Right ventricle myocardium superior (tissue), 1 donor: ENCODE measurements at regions not wholly inside any gene's neighbourhood (a gene's known extent, or its start where the extent isn't known, plus 50 kb on each side); places are given as distances from the start of the nearest gene placed in this dataset.

Source experiments
- ATAC-seq: fragments of 200-7000 bp; cut with Tn5 transposase; one replicate; pipeline ENCODE4 v1.9.1; 2020; ENCODE audit warnings: mild to moderate bottlenecking; ENCODE audit not compliant: poor library complexity
- DNase-seq: peaks from one replicate; pipeline ENCODE4 v3.0.0-alpha.2; 2020
- intact Hi-C: fragments of 100-400 bp; cut with DNase I; formaldehyde crosslinking; loops from one replicate; pipeline ENCODE4 v1.11.2; 2022
- donor health status: DM: no; HTN: yes; CAD: no; lungs with severe emphysema.

GRCh38 chr12:124227951-124228711 is 66.8 kb upstream of the RFLNA start:
- intact Hi-C loops: no loop called here
- DNase-seq (no peak), ATAC-seq (no peak)

GRCh38 chr12:124229520-124229919 is 65.4 kb upstream of the RFLNA start:
- intact Hi-C loops: no loop called here
- DNase-seq: no peak
- no peak for ATAC-seq

- intact Hi-C loops: no loop called here
- DNase-seq (no peak), ATAC-seq (no peak)
Observed at GRCh38 chr12:124230117-124230757, 64.7 kb upstream of the RFLNA start.

GRCh38 chr12:124230789-124231188 is 64.1 kb upstream of the RFLNA start:
- intact Hi-C loops: no loop called here
- ATAC-seq (no peak), DNase-seq (no peak)

- DNase-seq (no peak), ATAC-seq (no peak)
- intact Hi-C loops: no loop called here
Observed at GRCh38 chr12:124231980-124232653, 62.8 kb upstream of the RFLNA start.

GRCh38 chr12:124232654-124232987 is 62.3 kb upstream of the RFLNA start:
- intact Hi-C loops: no loop called here
- DNase-seq (no peak), ATAC-seq (no peak)

GRCh38 chr12:124233041-124233796 is 61.7 kb upstream of the RFLNA start:
- ATAC-seq (no peak), DNase-seq (no peak)
- intact Hi-C loops: no loop called here

GRCh38 chr12:124233846-124234640 is 60.9 kb upstream of the RFLNA start:
- no peak for DNase-seq
- no peak for ATAC-seq
- intact Hi-C loops: no loop called here

GRCh38 chr12:124236625-124237031 is 58.3 kb upstream of the RFLNA start:
- intact Hi-C loops: no loop called here
- ATAC-seq (no peak), DNase-seq (no peak)

- no peak for DNase-seq
- ATAC-seq: no peak
- intact Hi-C loops: no loop called here
Observed at GRCh38 chr12:124238886-124239285, 56.0 kb upstream of the RFLNA start.

GRCh38 chr12:124240493-124240892 is 54.4 kb upstream of the RFLNA start:
- DNase-seq (no peak), ATAC-seq (no peak)
- intact Hi-C loops: no loop called here

GRCh38 chr12:124241776-124242528 is 52.9 kb upstream of the RFLNA start:
- DNase-seq: no peak
- intact Hi-C loops: no loop called here
- no peak for ATAC-seq

- intact Hi-C loops: no loop called here
- DNase-seq (no peak), ATAC-seq (no peak)
Observed at GRCh38 chr12:124242529-124243065, 52.3 kb upstream of the RFLNA start.

- DNase-seq: no peak
- no peak for ATAC-seq
- intact Hi-C loops: no loop called here
Observed at GRCh38 chr12:124243936-124244335, 51.0 kb upstream of the RFLNA start.
